Ishikawa (cell line): ENCODE measurements at regions not wholly inside any gene's neighbourhood (a gene's known extent, or its start where the extent isn't known, plus 50 kb on each side); places are given as distances from the start of the nearest gene placed in this dataset.

Experiments
- CEBPB ChIP-seq: IDR thresholded peaks from 2 replicates; pipeline ENCODE4 v1.6.1; 2012
- CREB1 ChIP-seq: IDR thresholded peaks from 2 replicates; pipeline ENCODE4 v1.6.1; 2012; ENCODE audit warnings: low read depth
- EGR1 ChIP-seq: IDR thresholded peaks from 2 replicates; pipeline ENCODE4 v1.6.1; 2012
- EP300 ChIP-seq: IDR thresholded peaks from 2 replicates; pipeline ENCODE4 v1.6.1; 2012; ENCODE audit warnings: borderline replicate concordance
- FOXM1 ChIP-seq: IDR thresholded peaks from 2 replicates; pipeline ENCODE4 v1.6.1; 2012; ENCODE audit warnings: low read depth, borderline replicate concordance
- NFIC ChIP-seq: IDR thresholded peaks from 2 replicates; pipeline ENCODE4 v1.6.1; 2012
- RAD21 ChIP-seq: IDR thresholded peaks from 2 replicates; pipeline ENCODE4 v1.6.1; 2012; ENCODE audit warnings: low read depth
- TAF1 ChIP-seq: IDR thresholded peaks from 2 replicates; pipeline ENCODE4 v1.6.1; 2012; ENCODE audit warnings: low read depth, mild to moderate bottlenecking
- TCF12 ChIP-seq: IDR thresholded peaks from 2 replicates; pipeline ENCODE4 v1.6.1; 2012; ENCODE audit warnings: low read depth
- TEAD4 ChIP-seq: IDR thresholded peaks from 2 replicates; pipeline ENCODE4 v1.6.1; 2012
- YY1 ChIP-seq: IDR thresholded peaks from 2 replicates; pipeline ENCODE4 v1.6.1; 2012; ENCODE audit warnings: low read depth
- ZBTB7A ChIP-seq: IDR thresholded peaks from 2 replicates; pipeline ENCODE4 v1.6.1; 2012; ENCODE audit warnings: low read depth
- TF ChIP-seq, protein P1 (sequence below): IDR thresholded peaks from 2 replicates; pipeline ENCODE4 v1.6.1; 2012
- TF ChIP-seq, protein P2 (sequence below): IDR thresholded peaks from 2 replicates; pipeline ENCODE4 v1.6.1; 2012
- TF ChIP-seq, protein P3 (sequence below): IDR thresholded peaks from 2 replicates; pipeline ENCODE4 v1.6.1; 2012; ENCODE audit warnings: low read depth, mild to moderate bottlenecking

DNA sequence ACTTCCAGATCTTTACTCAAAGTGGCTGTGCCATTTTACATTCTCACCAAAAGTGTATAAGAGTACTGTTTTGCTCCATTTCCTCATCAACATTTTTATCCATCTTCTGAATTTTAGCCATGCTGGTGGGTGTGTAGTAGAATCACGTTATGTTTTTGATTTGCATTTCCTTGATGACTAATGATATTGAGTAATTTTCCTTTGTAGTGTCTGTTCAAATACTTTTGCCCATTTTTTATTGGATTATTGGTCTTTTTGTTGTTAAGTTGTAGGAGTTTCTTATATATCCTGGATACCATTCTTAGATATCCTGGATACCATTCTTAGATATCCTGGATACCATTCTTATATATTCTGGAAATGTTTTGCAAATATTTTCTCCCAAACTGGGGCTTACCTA lies 344.9 kb downstream of the LRRC3B start:
- TF ChIP-seq EP300 (no peak), ZBTB7A (no peak), EGR1 (no peak), RAD21 (no peak), CREB1 (no peak)
- TF ChIP-seq, protein P1, sequence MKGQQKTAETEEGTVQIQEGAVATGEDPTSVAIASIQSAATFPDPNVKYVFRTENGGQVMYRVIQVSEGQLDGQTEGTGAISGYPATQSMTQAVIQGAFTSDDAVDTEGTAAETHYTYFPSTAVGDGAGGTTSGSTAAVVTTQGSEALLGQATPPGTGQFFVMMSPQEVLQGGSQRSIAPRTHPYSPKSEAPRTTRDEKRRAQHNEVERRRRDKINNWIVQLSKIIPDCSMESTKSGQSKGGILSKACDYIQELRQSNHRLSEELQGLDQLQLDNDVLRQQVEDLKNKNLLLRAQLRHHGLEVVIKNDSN = no peak

DNA sequence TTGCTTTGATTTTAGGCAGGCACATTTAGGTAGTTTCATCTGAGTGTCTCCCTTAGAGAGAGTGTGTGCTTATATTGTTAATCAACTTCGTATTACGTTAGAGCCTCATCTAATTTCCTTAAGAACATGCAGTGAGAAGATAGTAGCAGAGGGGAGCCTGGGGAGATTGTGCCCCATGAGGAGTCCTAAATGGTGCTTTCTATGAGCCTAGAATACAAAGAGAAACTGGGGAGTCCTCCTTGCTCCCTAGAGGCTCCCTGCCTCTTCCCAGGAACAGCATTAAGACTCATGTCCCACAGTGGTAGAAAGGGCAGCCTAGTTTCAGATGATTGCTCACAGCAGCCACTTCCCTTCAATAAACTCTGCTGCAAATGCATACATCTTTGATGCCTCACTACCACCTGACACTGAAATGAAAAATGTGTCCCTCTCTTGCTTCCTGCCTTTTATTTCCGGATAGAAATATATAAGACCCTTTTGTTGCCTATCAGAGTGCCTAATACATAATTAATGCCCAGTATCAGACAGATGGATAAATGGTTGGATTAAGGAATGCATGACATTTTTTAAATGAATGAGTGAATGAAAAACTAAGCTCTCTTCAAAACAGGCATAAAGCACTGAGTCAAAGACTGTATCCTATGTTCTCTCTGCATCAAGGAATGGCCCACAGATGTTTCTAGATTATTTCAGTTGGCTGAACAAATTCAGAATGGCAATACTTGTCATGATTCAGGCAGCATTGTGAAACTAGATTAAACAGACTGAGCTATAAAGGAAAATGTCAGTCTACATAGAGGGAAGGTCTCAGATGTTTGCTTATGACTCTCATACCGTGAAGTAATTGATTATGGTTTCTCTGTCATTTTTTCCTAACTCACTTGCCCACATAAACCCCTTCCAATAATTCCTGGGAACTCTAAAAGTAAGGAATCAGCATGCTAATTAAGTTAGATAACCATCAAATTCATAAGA lies 362.1 kb downstream of the LRRC3B start:
- TF ChIP-seq NFIC = no peak
- TF ChIP-seq EGR1 = no peak
- TF ChIP-seq TEAD4 = no peak
- TF ChIP-seq TCF12 = no peak
- TF ChIP-seq YY1 = no peak
- no peak for TF ChIP-seq TAF1
- TF ChIP-seq RAD21 = no peak
- TF ChIP-seq, protein P2, sequence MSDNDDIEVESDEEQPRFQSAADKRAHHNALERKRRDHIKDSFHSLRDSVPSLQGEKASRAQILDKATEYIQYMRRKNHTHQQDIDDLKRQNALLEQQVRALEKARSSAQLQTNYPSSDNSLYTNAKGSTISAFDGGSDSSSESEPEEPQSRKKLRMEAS = no peak
- no peak for TF ChIP-seq ZBTB7A
- no peak for TF ChIP-seq EP300
- no peak for TF ChIP-seq CEBPB
- no peak for TF ChIP-seq FOXM1
- TF ChIP-seq, protein P3, sequence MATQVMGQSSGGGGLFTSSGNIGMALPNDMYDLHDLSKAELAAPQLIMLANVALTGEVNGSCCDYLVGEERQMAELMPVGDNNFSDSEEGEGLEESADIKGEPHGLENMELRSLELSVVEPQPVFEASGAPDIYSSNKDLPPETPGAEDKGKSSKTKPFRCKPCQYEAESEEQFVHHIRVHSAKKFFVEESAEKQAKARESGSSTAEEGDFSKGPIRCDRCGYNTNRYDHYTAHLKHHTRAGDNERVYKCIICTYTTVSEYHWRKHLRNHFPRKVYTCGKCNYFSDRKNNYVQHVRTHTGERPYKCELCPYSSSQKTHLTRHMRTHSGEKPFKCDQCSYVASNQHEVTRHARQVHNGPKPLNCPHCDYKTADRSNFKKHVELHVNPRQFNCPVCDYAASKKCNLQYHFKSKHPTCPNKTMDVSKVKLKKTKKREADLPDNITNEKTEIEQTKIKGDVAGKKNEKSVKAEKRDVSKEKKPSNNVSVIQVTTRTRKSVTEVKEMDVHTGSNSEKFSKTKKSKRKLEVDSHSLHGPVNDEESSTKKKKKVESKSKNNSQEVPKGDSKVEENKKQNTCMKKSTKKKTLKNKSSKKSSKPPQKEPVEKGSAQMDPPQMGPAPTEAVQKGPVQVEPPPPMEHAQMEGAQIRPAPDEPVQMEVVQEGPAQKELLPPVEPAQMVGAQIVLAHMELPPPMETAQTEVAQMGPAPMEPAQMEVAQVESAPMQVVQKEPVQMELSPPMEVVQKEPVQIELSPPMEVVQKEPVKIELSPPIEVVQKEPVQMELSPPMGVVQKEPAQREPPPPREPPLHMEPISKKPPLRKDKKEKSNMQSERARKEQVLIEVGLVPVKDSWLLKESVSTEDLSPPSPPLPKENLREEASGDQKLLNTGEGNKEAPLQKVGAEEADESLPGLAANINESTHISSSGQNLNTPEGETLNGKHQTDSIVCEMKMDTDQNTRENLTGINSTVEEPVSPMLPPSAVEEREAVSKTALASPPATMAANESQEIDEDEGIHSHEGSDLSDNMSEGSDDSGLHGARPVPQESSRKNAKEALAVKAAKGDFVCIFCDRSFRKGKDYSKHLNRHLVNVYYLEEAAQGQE = no peak
- TF ChIP-seq, protein P1 = no peak
- no peak for TF ChIP-seq CREB1

DNA sequence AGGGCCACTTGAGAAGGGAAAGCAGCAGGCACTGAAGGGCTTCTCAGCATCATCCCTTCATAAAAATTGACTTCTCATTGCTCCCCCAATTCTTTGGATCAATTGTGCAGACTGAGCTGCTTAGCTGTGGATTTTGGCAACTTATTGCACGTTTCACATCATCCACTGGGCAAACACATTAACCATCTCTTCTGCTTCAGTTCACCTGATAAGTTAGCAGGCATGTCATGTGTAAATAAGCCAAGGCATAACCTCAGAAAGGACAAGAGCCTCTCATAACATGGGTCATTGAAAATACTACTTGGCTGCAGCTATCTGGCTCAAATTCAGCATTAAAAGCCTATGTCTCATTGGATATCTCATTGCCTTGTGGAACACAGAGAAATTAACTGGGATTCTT lies 366.5 kb downstream of the LRRC3B start:
- TF ChIP-seq TEAD4 (no peak), ZBTB7A (no peak), TAF1 (no peak), CREB1 (no peak), NFIC (no peak), CEBPB (no peak), FOXM1 (no peak), YY1 (no peak)
- TF ChIP-seq, protein P2 = no peak
- TF ChIP-seq, protein P3 = no peak

DNA sequence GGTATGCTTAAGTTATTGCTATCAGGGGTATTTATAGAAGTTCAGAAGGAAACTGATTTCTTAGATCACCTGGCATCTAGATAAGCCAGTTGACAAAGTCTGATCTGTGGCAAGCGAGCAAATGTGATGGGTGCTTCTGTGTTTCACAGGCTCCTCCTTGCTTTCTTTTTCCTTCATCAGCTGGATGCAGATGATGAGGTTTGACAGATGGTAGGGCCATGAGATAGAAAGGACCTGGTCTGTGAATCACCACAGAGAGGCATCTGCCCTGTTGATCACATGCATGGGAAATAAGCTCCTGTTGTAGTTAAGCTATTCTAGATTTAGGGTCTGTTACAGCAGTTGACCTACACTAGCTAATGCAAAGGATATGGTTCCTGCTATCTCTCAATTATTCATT lies 372.0 kb downstream of the NEK10 start:
- TF ChIP-seq NFIC (no peak), TAF1 (no peak), YY1 (no peak), FOXM1 (no peak), EP300 (no peak), CEBPB (no peak), EGR1 (no peak), TEAD4 (no peak), RAD21 (no peak), CREB1 (no peak), ZBTB7A (no peak), TCF12 (no peak)
- TF ChIP-seq, protein P2 = no peak
- TF ChIP-seq, protein P1 = no peak
- TF ChIP-seq, protein P3 = no peak
